HepG2 (cell line): ENCODE measurements at regions not wholly inside any gene's neighbourhood (a gene's known extent, or its start where the extent isn't known, plus 50 kb on each side); places are given as distances from the start of the nearest gene placed in this dataset.

Experiments used
- BRCA1 ChIP-seq: sonication (generic); formaldehyde crosslinking; IDR thresholded peaks from 2 replicates; pipeline ENCODE4 v1.4.0; 2020; ENCODE audit warnings: missing genetic modification reagents
- CTCF ChIP-seq: sonication (generic); formaldehyde crosslinking; IDR thresholded peaks from 2 replicates; pipeline ENCODE4 v1.5.0; 2020; ENCODE audit warnings: mild to moderate bottlenecking, missing genetic modification reagents, moderate library complexity
- HMGXB4 ChIP-seq, 2 experiments: sonication (generic) in 1 of 2; formaldehyde crosslinking in 1 of 2; IDR thresholded peaks; 2 replicates each; pipeline versions ENCODE4 v1.4.0 to v1.6.1; 2018 to 2020; ENCODE audit warnings: missing genetic modification reagents in 2 of 2, borderline replicate concordance in 1 of 2, low read depth in 1 of 2, mild to moderate bottlenecking in 1 of 2, missing biosample characterization in 1 of 2
- MLXIP ChIP-seq: sonication (generic); formaldehyde crosslinking; IDR thresholded peaks from 2 replicates; pipeline ENCODE4 v1.9.0; 2021; ENCODE audit warnings: missing genetic modification reagents, borderline replicate concordance
- PHF8 ChIP-seq: sonication (generic); formaldehyde crosslinking; IDR thresholded peaks from 2 replicates; pipeline ENCODE4 v1.5.0; 2020; ENCODE audit warnings: missing genetic modification reagents
- POLR2A ChIP-seq, 2 experiments: IDR thresholded peaks; 2 replicates each; pipeline ENCODE4 v1.6.1; 2011; ENCODE audit warnings: low read depth in 2 of 2, low read length in 2 of 2, mild to moderate bottlenecking in 1 of 2, moderate library complexity in 1 of 2; ENCODE audit not compliant: insufficient read depth in 1 of 2
- TAF15 ChIP-seq: fragments of 200-400 bp; formaldehyde crosslinking; IDR thresholded peaks from one replicate; pipeline ENCODE4 v1.6.1; 2018; ENCODE audit warnings: mild to moderate bottlenecking, low read depth, low read length; ENCODE audit not compliant: poor library complexity, severe bottlenecking
- TFE3 ChIP-seq: IDR thresholded peaks from 2 replicates; pipeline ENCODE4 v1.6.1; 2016
- ZBTB21 ChIP-seq: sonication (generic); formaldehyde crosslinking; IDR thresholded peaks from 2 replicates; pipeline ENCODE4 v1.4.0; 2020; ENCODE audit warnings: missing genetic modification reagents
- ZIK1 ChIP-seq: sonication (generic); formaldehyde crosslinking; IDR thresholded peaks from 2 replicates; pipeline ENCODE4 v1.5.0; 2020; ENCODE audit warnings: mild to moderate bottlenecking, low read depth, missing genetic modification reagents, borderline replicate concordance
- ZNF10 ChIP-seq: sonication (generic); formaldehyde crosslinking; IDR thresholded peaks from 2 replicates; pipeline ENCODE4 v1.4.0; 2020; ENCODE audit warnings: mild to moderate bottlenecking, low read depth, missing genetic modification reagents, borderline replicate concordance
- ZNF460 ChIP-seq: sonication (generic); formaldehyde crosslinking; IDR thresholded peaks from 2 replicates; pipeline ENCODE4 v1.5.1; 2020; ENCODE audit warnings: missing genetic modification reagents, mild to moderate bottlenecking, borderline replicate concordance

GRCh38 chr4:92059615-92060014 lies 244.2 kb upstream of the GRID2 start:
- no peak for TF ChIP-seq ZIK1 (CRISPR knock-in tag)
- TF ChIP-seq ZNF10 (CRISPR knock-in tag): no peak
- no peak for TF ChIP-seq PHF8 (CRISPR knock-in tag)
- no peak for TF ChIP-seq ZNF460
- TF ChIP-seq TFE3: no peak
- no peak for TF ChIP-seq BRCA1 (CRISPR knock-in tag)
- no peak for TF ChIP-seq ZBTB21
- TF ChIP-seq POLR2A (IDR thresholded peaks at IDR 0.05; ENCODE audit: insufficient read depth in 1 of 2, low read depth in 2 of 2, low read length in 2 of 2): no peak
- TF ChIP-seq TAF15: no peak
- no peak for TF ChIP-seq CTCF (CRISPR knock-in tag)
- no peak for TF ChIP-seq MLXIP (CRISPR knock-in tag)
- no peak for TF ChIP-seq HMGXB4 (CRISPR knock-in tag; IDR thresholded peaks at IDR 0.05; ENCODE audit: borderline replicate concordance in 1 of 2, low read depth in 1 of 2)
